ENCODE measurements at regions not wholly inside any gene's neighbourhood (a gene's known extent, or its start where the extent isn't known, plus 50 kb on each side); places are given as distances from the start of the nearest gene placed in this dataset.

GRCh38 chr20:60121903-60122302, 163.7 kb downstream of the CDH26 start:
- H4K8ac ChIP-seq (ENCODE audit: low read depth in 2 of 2, low read length in 2 of 2) = no peak overlapping the region
- ChIA-PET POLR2A (ENCODE audit: unreplicated experiment) (no interaction called here), CTCF (no interaction called here)
- no peak for ATAC-seq (ENCODE audit: low read depth)
- in situ Hi-C loops (cut with MboI; ENCODE audit: low sequenced_read_pairs) = no loop called here
- H3K9ac ChIP-seq (ENCODE audit: low read depth, low read length) = no peak overlapping the region
- H3K56ac ChIP-seq (ENCODE audit: extremely low read depth, insufficient read depth, low read length) = no peak overlapping the region
- H2AFZ ChIP-seq (replicated peaks; ENCODE audit: low read length, poor library complexity) = no peak overlapping the region
- no TSS peak for BruUV-seq (replicated peaks)
- H3K4me1 ChIP-seq (ENCODE audit: control insufficient read depth, insufficient read depth, low read length) = no peaks in the 10 kb centered on the region
- H3K14ac ChIP-seq (replicated peaks; ENCODE audit: low read depth, low read length) = no peak overlapping the region
- H3K4me3 ChIP-seq (ENCODE audit: insufficient read depth, low read depth, low read length) = no peak overlapping the region
- H3K4me2 ChIP-seq (ENCODE audit: low read depth, low read length) = no peak overlapping the region
- peaks cover 4% of the 10 kb centered on the region for H3K27me3 ChIP-seq (ENCODE audit: control insufficient read depth, insufficient read depth, low read length)
- intact Hi-C loops (cut with micrococcal nuclease) = no loop called here
- WGBS, 2 experiments (ENCODE audit: extremely low coverage in 2 of 2, insufficient read length in 1 of 2) = 51% methylated on average over 4 of the region's 9 CpGs; no CpG with 5 or more reads in 1 of the 2 experiments
- H3K23ac ChIP-seq (ENCODE audit: low read depth, low read length) = no peak overlapping the region
- H3K36me3 ChIP-seq (ENCODE audit: control insufficient read depth, insufficient read depth, low read length) = no peaks in the 10 kb centered on the region
- no peak overlapping the region for H2BK15ac ChIP-seq (ENCODE audit: low read depth, low read length)
- no peaks in the 10 kb centered on the region for H4K20me1 ChIP-seq (ENCODE audit: insufficient read depth, low read length)
- TF ChIP-seq, protein P1, sequence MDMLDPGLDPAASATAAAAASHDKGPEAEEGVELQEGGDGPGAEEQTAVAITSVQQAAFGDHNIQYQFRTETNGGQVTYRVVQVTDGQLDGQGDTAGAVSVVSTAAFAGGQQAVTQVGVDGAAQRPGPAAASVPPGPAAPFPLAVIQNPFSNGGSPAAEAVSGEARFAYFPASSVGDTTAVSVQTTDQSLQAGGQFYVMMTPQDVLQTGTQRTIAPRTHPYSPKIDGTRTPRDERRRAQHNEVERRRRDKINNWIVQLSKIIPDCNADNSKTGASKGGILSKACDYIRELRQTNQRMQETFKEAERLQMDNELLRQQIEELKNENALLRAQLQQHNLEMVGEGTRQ (IDR thresholded peaks at IDR 0.05; ENCODE audit: low read depth, low read length) = no peak
- TF ChIP-seq RCOR1 (IDR thresholded peaks at IDR 0.05; ENCODE audit: insufficient replicate concordance, low read length) (no peak), MAFK (IDR thresholded peaks at IDR 0.05; ENCODE audit: low read depth, low read length) (no peak), RFX5 (IDR thresholded peaks at IDR 0.05; ENCODE audit: low read depth, low read length) (no peak), CHD1 (IDR thresholded peaks at IDR 0.05; ENCODE audit: low read depth, low read length) (no peak), FOS (IDR thresholded peaks at IDR 0.05; ENCODE audit: low read depth, low read length) (no peak), NFE2L2 (IDR thresholded peaks at IDR 0.05; ENCODE audit: low read depth, low read length) (no peak), SMC3 (IDR thresholded peaks at IDR 0.05; ENCODE audit: low read depth, low read length) (no peak), POLR2A (IDR thresholded peaks at IDR 0.05; ENCODE audit: low read depth, low read length) (no peak), RAD21 (IDR thresholded peaks at IDR 0.05; ENCODE audit: low read length) (no peak)
- TF ChIP-seq, protein P2, sequence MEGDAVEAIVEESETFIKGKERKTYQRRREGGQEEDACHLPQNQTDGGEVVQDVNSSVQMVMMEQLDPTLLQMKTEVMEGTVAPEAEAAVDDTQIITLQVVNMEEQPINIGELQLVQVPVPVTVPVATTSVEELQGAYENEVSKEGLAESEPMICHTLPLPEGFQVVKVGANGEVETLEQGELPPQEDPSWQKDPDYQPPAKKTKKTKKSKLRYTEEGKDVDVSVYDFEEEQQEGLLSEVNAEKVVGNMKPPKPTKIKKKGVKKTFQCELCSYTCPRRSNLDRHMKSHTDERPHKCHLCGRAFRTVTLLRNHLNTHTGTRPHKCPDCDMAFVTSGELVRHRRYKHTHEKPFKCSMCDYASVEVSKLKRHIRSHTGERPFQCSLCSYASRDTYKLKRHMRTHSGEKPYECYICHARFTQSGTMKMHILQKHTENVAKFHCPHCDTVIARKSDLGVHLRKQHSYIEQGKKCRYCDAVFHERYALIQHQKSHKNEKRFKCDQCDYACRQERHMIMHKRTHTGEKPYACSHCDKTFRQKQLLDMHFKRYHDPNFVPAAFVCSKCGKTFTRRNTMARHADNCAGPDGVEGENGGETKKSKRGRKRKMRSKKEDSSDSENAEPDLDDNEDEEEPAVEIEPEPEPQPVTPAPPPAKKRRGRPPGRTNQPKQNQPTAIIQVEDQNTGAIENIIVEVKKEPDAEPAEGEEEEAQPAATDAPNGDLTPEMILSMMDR (conservative IDR thresholded peaks at IDR 0.05; ENCODE audit: low read depth, low read length) = no peak
- no peak overlapping the region for H4K91ac ChIP-seq (ENCODE audit: insufficient read depth, low read depth, low read length)
- DNase-seq = no peak
- no peak overlapping the region for H2BK20ac ChIP-seq (ENCODE audit: low read depth, low read length)
- H4K5ac ChIP-seq (ENCODE audit: low read depth, low read length) = no peak overlapping the region
- no peak overlapping the region for H2BK5ac ChIP-seq (ENCODE audit: low read depth, low read length, poor library complexity, severe bottlenecking)
- H2AK9ac ChIP-seq (replicated peaks; ENCODE audit: low read depth, low read length, poor library complexity) = no peak overlapping the region
- dilution Hi-C loops (cut with HindIII; ENCODE audit: low sequenced_read_pairs, unreplicated experiment) = no loop called here
- no peak overlapping the region for H2AK5ac ChIP-seq (ENCODE audit: low read depth, low read length)
- no peak overlapping the region for H3K18ac ChIP-seq (ENCODE audit: low read depth, low read length)
- no peak overlapping the region for H3K27ac ChIP-seq (ENCODE audit: insufficient read depth, low read length)
- no peaks in the 10 kb centered on the region for H3K9me3 ChIP-seq (ENCODE audit: control insufficient read depth, insufficient read depth, low read length)
- no peaks in the 10 kb centered on the region for H3K79me1 ChIP-seq (ENCODE audit: low read depth in 1 of 2, low read length in 2 of 2)
- no peaks in the 10 kb centered on the region for H3K9me1 ChIP-seq (ENCODE audit: insufficient read depth, low read length)
- no peak overlapping the region for H2BK120ac ChIP-seq (ENCODE audit: low read depth, low read length)
- no peak overlapping the region for H3K4ac ChIP-seq (ENCODE audit: low read depth, low read length)
